HepG2 (cell line): ENCODE measurements at regions not wholly inside any gene's neighbourhood (a gene's known extent, or its start where the extent isn't known, plus 50 kb on each side); places are given as distances from the start of the nearest gene placed in this dataset.

Experiments used
- ATAC-seq: fragments of 200-7000 bp; cut with Tn5 transposase; 3 replicates; pipeline ENCODE4 v1.9.1; 2020; ENCODE audit warnings: mild to moderate bottlenecking, moderate library complexity
- BruUV-seq: library from RNA; stranded (reverse); fragments of 400-500 nt; replicated peaks from 2 replicates; lab custom pipeline; 2021; lab: Mats Ljungman, UMichigan
- CTCF ChIA-PET: fragments of 300-600 bp; formaldehyde crosslinking; extraction: SDS; loops from one replicate; lab custom pipeline; 2021; ENCODE audit warnings: low total read pairs, inconsistent platforms, low intra/inter-chr PET ratio; lab: Yijun Ruan, JAX
- POLR2A ChIA-PET: fragments of 350-600 bp; sonication (Branson Sonifier 250); formaldehyde crosslinking; loops from one replicate; lab custom pipeline; 2020; ENCODE audit warnings: antibody characterized with exemption, inconsistent platforms; lab: Yijun Ruan, JAX
- DNase-seq: peaks from one replicate; pipeline ENCODE4 v3.0.0-alpha.2; 2015; ENCODE audit warnings: low spot score
- FAIRE-seq: peaks from 3 replicates; lab custom pipeline; 2011; peaks lifted over from hg19 to GRCh38; lab: Jason Lieb, UNC
- H2AFZ ChIP-seq: one replicate; pipeline ENCODE4 v1.6.1; 2011; ENCODE audit warnings: low read length, inconsistent platforms
- H3K27ac ChIP-seq: fragments of 300-600 bp; 3 replicates; pipeline ENCODE4 v1.8.0; 2011; ENCODE audit warnings: mixed run types, mild to moderate bottlenecking, mixed read lengths, low read length, inconsistent platforms; ENCODE audit not compliant: insufficient read depth; ENCODE audit errors: extremely low read length
- H3K27me3 ChIP-seq, 2 experiments: fragments of 200-600 bp in 1 of 2; 2 replicates in 1 of 2; 3 replicates in 1 of 2; pipeline versions ENCODE4 v1.6.0 to v1.8.0; 2011; ENCODE audit warnings: low read length in 2 of 2, mild to moderate bottlenecking in 2 of 2, moderate library complexity in 2 of 2, inconsistent platforms in 1 of 2; ENCODE audit not compliant: insufficient read depth in 2 of 2, control insufficient read depth in 1 of 2
- H3K36me3 ChIP-seq, 2 experiments: fragments of 200-600 bp in 1 of 2; replicated peaks in 1 of 2; 2 replicates in 1 of 2; 3 replicates in 1 of 2; pipeline versions ENCODE4 v1.5.1 to v1.8.0; 2011; ENCODE audit warnings: low read length in 2 of 2, inconsistent platforms in 1 of 2; ENCODE audit not compliant: insufficient read depth in 2 of 2, control insufficient read depth in 1 of 2
- H3K4me1 ChIP-seq: 2 replicates; pipeline ENCODE4 v1.5.1; 2012; ENCODE audit warnings: low read length, inconsistent platforms; ENCODE audit not compliant: insufficient read depth
- H3K4me2 ChIP-seq: 2 replicates; pipeline ENCODE4 v1.6.0; 2011; ENCODE audit warnings: low read depth, low read length, inconsistent platforms
- H3K4me3 ChIP-seq, 3 experiments: fragments of 200-600 bp in 1 of 3; sonication (generic), shearing (Covaris generic) in 1 of 3; replicated peaks in 1 of 3; 2 replicates each; pipeline ENCODE4 v1.5.1; 2011 to 2016; ENCODE audit warnings: low read length in 3 of 3, inconsistent platforms in 2 of 3, low read depth in 2 of 3, mild to moderate bottlenecking in 2 of 3, control low read depth in 1 of 3, mixed read lengths in 1 of 3; ENCODE audit not compliant: insufficient read depth in 1 of 3
- H3K79me2 ChIP-seq: one replicate; pipeline ENCODE4 v1.6.1; 2011; ENCODE audit warnings: low read length, inconsistent platforms; ENCODE audit not compliant: insufficient read depth
- H3K9ac ChIP-seq: 2 replicates; pipeline ENCODE4 v1.6.0; 2011; ENCODE audit warnings: mild to moderate bottlenecking, low read depth, low read length, inconsistent platforms; ENCODE audit not compliant: insufficient read depth
- H3K9me3 ChIP-seq: 2 replicates; pipeline ENCODE4 v1.5.1; 2012; ENCODE audit warnings: mild to moderate bottlenecking, low read length
- H4K20me1 ChIP-seq: 2 replicates; pipeline ENCODE4 v1.6.0; 2011; ENCODE audit warnings: inconsistent platforms, mild to moderate bottlenecking, low read length, moderate library complexity; ENCODE audit not compliant: insufficient read depth
- HMG20B ChIP-seq: conservative IDR thresholded peaks from 2 replicates; pipeline ENCODE4 v1.6.1; 2016; ENCODE audit warnings: missing genetic modification reagents, missing compliant biosample characterization
- HMGA1 ChIP-seq: sonication (generic); formaldehyde crosslinking; conservative IDR thresholded peaks from 2 replicates; pipeline ENCODE4 v1.4.0; 2020; ENCODE audit warnings: missing genetic modification reagents
- HOXA5 ChIP-seq: sonication (generic); formaldehyde crosslinking; IDR thresholded peaks from 2 replicates; pipeline ENCODE4 v1.4.0; 2020; ENCODE audit warnings: missing genetic modification reagents
- MEIS2 ChIP-seq: sonication (generic); formaldehyde crosslinking; IDR thresholded peaks from 2 replicates; pipeline ENCODE4 v1.9.0; 2021; ENCODE audit warnings: mild to moderate bottlenecking, missing genetic modification reagents
- PBX2 ChIP-seq: IDR thresholded peaks from 2 replicates; pipeline ENCODE4 v1.6.1; 2016; ENCODE audit warnings: control low read depth
- PCBP2 ChIP-seq: fragments of 200-400 bp; formaldehyde crosslinking; optimal IDR thresholded peaks from 2 replicates; pipeline ENCODE3; 2018; ENCODE audit warnings: low read length, low read depth; ENCODE audit not compliant: poor library complexity, severe bottlenecking
- ZBTB37 ChIP-seq: sonication (generic); formaldehyde crosslinking; IDR thresholded peaks from 2 replicates; pipeline ENCODE4 v1.4.0; 2020; ENCODE audit warnings: mild to moderate bottlenecking, missing genetic modification reagents
- ZNF737 ChIP-seq: sonication (generic); formaldehyde crosslinking; IDR thresholded peaks from 2 replicates; pipeline ENCODE4 v1.5.0; 2020; ENCODE audit warnings: missing genetic modification reagents, mild to moderate bottlenecking, borderline replicate concordance
- ZNF776 ChIP-seq: sonication (generic); formaldehyde crosslinking; IDR thresholded peaks from 2 replicates; pipeline ENCODE4 v1.4.0; 2020; ENCODE audit warnings: mild to moderate bottlenecking, missing genetic modification reagents
- in situ Hi-C: cut with HindIII; loops from 2 replicates; pipeline ENCODE4 v1.10.0; 2017; ENCODE audit warnings: low pct_unique_long_range_greater_than_20kb; ENCODE audit not compliant: extremely low pct_ligation_motif_present
- intact Hi-C: fragments of 100-400 bp; cut with micrococcal nuclease; formaldehyde crosslinking; loops from one replicate; pipeline ENCODE4 v1.10.0; 2022; ENCODE audit not compliant: unreplicated experiment

GRCh38 chr7:136066304-136067143 is 89.4 kb upstream of the MTPN start (continued):
- TF ChIP-seq ZBTB37 (CRISPR knock-in tag) (no peak), ZNF776 (no peak), HOXA5 (CRISPR knock-in tag) (no peak), MEIS2 (no peak), PCBP2 (no peak), HMGA1 (CRISPR knock-in tag) (no peak), ZNF737 (CRISPR knock-in tag) (no peak), HMG20B (CRISPR knock-in tag) (no peak)

- no peak for ATAC-seq
These were observed 87.6 kb upstream of the MTPN start for GRCh38 chr7:136064627-136065237.

More at GRCh38 chr7:136064627-136065237, 87.6 kb upstream of the MTPN start:
- intact Hi-C loops (no loop called here), in situ Hi-C loops (no loop called here)
- no peak for FAIRE-seq
- Histone ChIP-seq H3K4me1 (no peaks in the 10 kb centered on the region), H3K9ac (no peak overlapping the region), H3K36me3 (no peaks in the 10 kb centered on the region), H2AFZ (no peak overlapping the region), H3K9me3 (no peaks in the 10 kb centered on the region), H3K4me2 (no peak overlapping the region), H3K27me3 (0 out of 5 replicates have a peak, but pooled peaks cover 0 to 3% of the 10 kb centered on the region in 2 experiments), H3K27ac (no peak overlapping the region), H3K4me3 (no peak overlapping the region), H4K20me1 (no peaks in the 10 kb centered on the region), H3K79me2 (no peaks in the 10 kb centered on the region)
- DNase-seq: no peak
- no TSS peak for BruUV-seq
- TF ChIP-seq PBX2 (CRISPR knock-in tag): no peak
- ChIA-PET POLR2A (no interaction called here), CTCF (no interaction called here)
